Renal cortical epithelial cell (primary cell): ENCODE measurements at regions not wholly inside any gene's neighbourhood (a gene's known extent, or its start where the extent isn't known, plus 50 kb on each side); places are given as distances from the start of the nearest gene placed in this dataset.
A peak's percentile ranks its signal among the peaks of the same experiment; 100 is the strongest.
"Not testable (repeated sequence)": the region's sequence is repeated elsewhere in the genome, so short reads cannot be mapped to it uniquely, and the experiment has no call there.

ENCODE experiments used
- DNase-seq: peaks from one replicate; pipeline ENCODE4 v3.0.0-alpha.2; 2011; ENCODE audit warnings: low read depth

GRCh38 chrX:115840729-115841409 is 279.9 kb downstream of the PLS3 start:
- DNase-seq, result not testable (repeated sequence)

- DNase-seq, result not testable (repeated sequence)
Observed at GRCh38 chrX:115850986-115851385, 290.0 kb downstream of the PLS3 start.

GRCh38 chrX:115853260-115853659 is 292.3 kb downstream of the PLS3 start:
- not testable (repeated sequence) for DNase-seq

GRCh38 chrX:115881170-115881569 is 289.4 kb upstream of the AGTR2 start:
- DNase-seq, result not testable (repeated sequence)

- DNase-seq, result not testable (repeated sequence)
Observed at GRCh38 chrX:115884121-115884520, 286.4 kb upstream of the AGTR2 start.

GRCh38 chrX:115888041-115888440 is 282.5 kb upstream of the AGTR2 start:
- DNase-seq, result not testable (repeated sequence)

GRCh38 chrX:115888519-115888918 is 282.0 kb upstream of the AGTR2 start:
- not testable (repeated sequence) for DNase-seq

- DNase-seq, result no peak
Observed at GRCh38 chrX:115889121-115889890, 281.2 kb upstream of the AGTR2 start.

- peak; percentile 32 for DNase-seq
Observed at GRCh38 chrX:115892056-115892708, 278.4 kb upstream of the AGTR2 start.

- peak; percentile 92 for DNase-seq
Observed at GRCh38 chrX:115892787-115893671, 277.5 kb upstream of the AGTR2 start.

- peak; percentile 27 for DNase-seq
Observed at GRCh38 chrX:115894087-115894486, 276.5 kb upstream of the AGTR2 start.

GRCh38 chrX:115895678-115896329 is 274.7 kb upstream of the AGTR2 start:
- no peak for DNase-seq

GRCh38 chrX:115896362-115896761 is 274.2 kb upstream of the AGTR2 start:
- no peak for DNase-seq

GRCh38 chrX:115897956-115898355 is 272.6 kb upstream of the AGTR2 start:
- DNase-seq, result no peak

GRCh38 chrX:115898382-115899001 is 272.1 kb upstream of the AGTR2 start:
- peak; percentile 2 for DNase-seq

GRCh38 chrX:115900425-115900824 is 270.1 kb upstream of the AGTR2 start:
- DNase-seq, result no peak

GRCh38 chrX:115901241-115901640 is 269.3 kb upstream of the AGTR2 start:
- DNase-seq, result no peak

- DNase-seq, result no peak
Observed at GRCh38 chrX:115902995-115903394, 267.5 kb upstream of the AGTR2 start.

- no peak for DNase-seq
Observed at GRCh38 chrX:115906276-115906675, 264.3 kb upstream of the AGTR2 start.

GRCh38 chrX:115906881-115907280 is 263.7 kb upstream of the AGTR2 start:
- no peak for DNase-seq

GRCh38 chrX:115909017-115909416 is 261.5 kb upstream of the AGTR2 start:
- no peak for DNase-seq
